ENCODE measurements at regions not wholly inside any gene's neighbourhood (a gene's known extent, or its start where the extent isn't known, plus 50 kb on each side); places are given as distances from the start of the nearest gene placed in this dataset.

DNA sequence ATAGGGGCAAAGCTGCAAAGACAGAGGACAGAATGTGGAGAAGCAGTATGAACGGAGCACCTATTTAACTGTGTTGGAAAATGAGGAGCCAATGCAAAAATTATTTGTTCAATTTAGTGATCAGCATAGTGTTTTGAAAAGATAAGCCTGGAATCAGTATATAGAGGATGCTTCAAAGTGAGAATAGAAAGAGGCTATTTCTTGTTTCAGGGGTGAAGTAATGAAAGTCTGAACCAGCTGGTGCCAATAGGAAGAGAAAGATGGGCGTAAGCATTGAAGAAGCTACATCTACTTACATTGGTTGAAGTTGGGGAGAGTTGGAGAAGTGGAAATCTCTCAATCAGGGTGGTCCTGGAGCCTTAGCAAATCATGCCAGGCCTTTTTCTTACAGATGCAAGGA lies 77.3 kb upstream of the SLC38A4 start:
- Histone ChIP-seq H3K27ac (ENCODE audit: insufficient read length, low read depth, low read length) (no peak overlapping the region), H3K18ac (ENCODE audit: insufficient read length, low read depth, low read length) (no peak overlapping the region), H2BK5ac (ENCODE audit: insufficient read length, low read length) (no peak overlapping the region), H3K79me2 (ENCODE audit: insufficient read depth, low read length) (no peaks in the 10 kb centered on the region), H4K20me1 (ENCODE audit: control insufficient read depth, insufficient read depth, insufficient read length) (no peaks in the 10 kb centered on the region), H3K23ac (ENCODE audit: insufficient read length, low read depth, low read length) (no peak overlapping the region), H3K27me3 (ENCODE audit: insufficient read depth, low read length) (no peaks in the 10 kb centered on the region), H2AK5ac (ENCODE audit: insufficient read length, low read length) (no peak overlapping the region), H3K4ac (ENCODE audit: low read depth, low read length) (no peak overlapping the region), H4K91ac (ENCODE audit: insufficient read length, low read depth, low read length) (no peak overlapping the region), H2BK20ac (ENCODE audit: low read depth, low read length, poor library complexity, severe bottlenecking) (no peak overlapping the region), H3K4me1 (ENCODE audit: insufficient read depth, low read length) (no peaks in the 10 kb centered on the region), H2AFZ (ENCODE audit: low read length) (no peak overlapping the region), H3K9ac (ENCODE audit: extremely low read depth, insufficient read length, low read length) (no peak overlapping the region), H2BK12ac (ENCODE audit: insufficient read length, low read depth, low read length) (no peak overlapping the region), H3K23me2 (ENCODE audit: insufficient read length, low read depth, low read length, poor library complexity, severe bottlenecking) (no peaks in the 10 kb centered on the region), H3K56ac (ENCODE audit: insufficient read length, low read depth, low read length) (no peak overlapping the region), H3K9me3 (ENCODE audit: control insufficient read depth, low read depth, low read length) (no peaks in the 10 kb centered on the region), H3K4me2 (ENCODE audit: insufficient read depth, insufficient read length, low read length) (no peak overlapping the region), H3T11ph (ENCODE audit: low read length) (no peak overlapping the region), H2BK15ac (ENCODE audit: low read depth, low read length) (no peak overlapping the region), H2BK120ac (ENCODE audit: low read depth, low read length, poor library complexity, severe bottlenecking) (no peak overlapping the region), H4K8ac (replicated peaks; ENCODE audit: insufficient read length, low read depth, low read length) (no peak overlapping the region), H3K14ac (ENCODE audit: insufficient read depth, low read length) (no peak overlapping the region), H4K5ac (ENCODE audit: insufficient read length, low read depth, low read length) (no peak overlapping the region), H3K79me1 (ENCODE audit: insufficient read depth, low read depth, low read length, poor library complexity, severe bottlenecking) (no peaks in the 10 kb centered on the region)
- no peak for DNase-seq
- Mint-ChIP-seq H3K36me3 (ENCODE audit: insufficient read depth in 1 of 3, low read depth in 3 of 3) (no peaks in the 10 kb centered on the region), H3K4me1 (no peaks in the 10 kb centered on the region), H3K9me3 (no peaks in the 10 kb centered on the region), H3K27me3 (ENCODE audit: low read depth) (no peaks in the 10 kb centered on the region), H3K4me3 (no peak overlapping the region), H3K27ac (no peak overlapping the region)
- no CpG with 5 or more reads among the region's 2 CpGs for WGBS (ENCODE audit: extremely low coverage, insufficient read length, low lambda C conversion rate)
- TF ChIP-seq, protein P1, sequence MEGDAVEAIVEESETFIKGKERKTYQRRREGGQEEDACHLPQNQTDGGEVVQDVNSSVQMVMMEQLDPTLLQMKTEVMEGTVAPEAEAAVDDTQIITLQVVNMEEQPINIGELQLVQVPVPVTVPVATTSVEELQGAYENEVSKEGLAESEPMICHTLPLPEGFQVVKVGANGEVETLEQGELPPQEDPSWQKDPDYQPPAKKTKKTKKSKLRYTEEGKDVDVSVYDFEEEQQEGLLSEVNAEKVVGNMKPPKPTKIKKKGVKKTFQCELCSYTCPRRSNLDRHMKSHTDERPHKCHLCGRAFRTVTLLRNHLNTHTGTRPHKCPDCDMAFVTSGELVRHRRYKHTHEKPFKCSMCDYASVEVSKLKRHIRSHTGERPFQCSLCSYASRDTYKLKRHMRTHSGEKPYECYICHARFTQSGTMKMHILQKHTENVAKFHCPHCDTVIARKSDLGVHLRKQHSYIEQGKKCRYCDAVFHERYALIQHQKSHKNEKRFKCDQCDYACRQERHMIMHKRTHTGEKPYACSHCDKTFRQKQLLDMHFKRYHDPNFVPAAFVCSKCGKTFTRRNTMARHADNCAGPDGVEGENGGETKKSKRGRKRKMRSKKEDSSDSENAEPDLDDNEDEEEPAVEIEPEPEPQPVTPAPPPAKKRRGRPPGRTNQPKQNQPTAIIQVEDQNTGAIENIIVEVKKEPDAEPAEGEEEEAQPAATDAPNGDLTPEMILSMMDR (conservative IDR thresholded peaks at IDR 0.05) = no peak

Measured in H9 (cell line).